B cell (primary cell): ENCODE measurements at regions not wholly inside any gene's neighbourhood (a gene's known extent, or its start where the extent isn't known, plus 50 kb on each side); places are given as distances from the start of the nearest gene placed in this dataset.

Source experiments
- EZH2 ChIP-seq: IDR thresholded peaks from 2 replicates; pipeline ENCODE4 v1.6.1; 2012; ENCODE audit warnings: borderline replicate concordance, low read depth, mild to moderate bottlenecking, moderate library complexity, low read length; ENCODE audit not compliant: insufficient read depth, poor library complexity, severe bottlenecking
- TF ChIP-seq, protein P1 (sequence below): fragments of 200-600 bp; IDR thresholded peaks from one replicate; pipeline ENCODE4 v1.8.0; 2022; ENCODE audit warnings: antibody characterized with exemption, mild to moderate bottlenecking

DNA sequence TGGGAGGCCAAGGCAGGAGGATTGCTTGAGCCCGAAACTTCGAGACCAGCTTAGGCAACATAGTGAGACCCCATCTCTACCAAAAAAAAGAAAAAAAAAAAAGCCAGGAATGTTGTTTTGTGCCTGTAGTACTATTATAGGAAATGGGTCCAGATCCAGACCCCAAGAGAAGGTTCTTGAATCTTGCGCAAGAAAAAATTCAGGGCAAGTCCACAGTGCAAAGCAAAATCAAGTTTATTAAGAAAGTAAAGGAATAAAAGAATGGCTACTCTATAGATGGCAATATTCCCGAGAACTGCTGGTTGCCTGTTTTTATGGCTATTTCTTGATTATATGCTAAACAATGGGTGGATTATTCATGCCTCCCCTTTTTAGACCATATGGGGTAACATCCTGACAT, 51.2 kb upstream of the RDX start:
- TF ChIP-seq, protein P1, sequence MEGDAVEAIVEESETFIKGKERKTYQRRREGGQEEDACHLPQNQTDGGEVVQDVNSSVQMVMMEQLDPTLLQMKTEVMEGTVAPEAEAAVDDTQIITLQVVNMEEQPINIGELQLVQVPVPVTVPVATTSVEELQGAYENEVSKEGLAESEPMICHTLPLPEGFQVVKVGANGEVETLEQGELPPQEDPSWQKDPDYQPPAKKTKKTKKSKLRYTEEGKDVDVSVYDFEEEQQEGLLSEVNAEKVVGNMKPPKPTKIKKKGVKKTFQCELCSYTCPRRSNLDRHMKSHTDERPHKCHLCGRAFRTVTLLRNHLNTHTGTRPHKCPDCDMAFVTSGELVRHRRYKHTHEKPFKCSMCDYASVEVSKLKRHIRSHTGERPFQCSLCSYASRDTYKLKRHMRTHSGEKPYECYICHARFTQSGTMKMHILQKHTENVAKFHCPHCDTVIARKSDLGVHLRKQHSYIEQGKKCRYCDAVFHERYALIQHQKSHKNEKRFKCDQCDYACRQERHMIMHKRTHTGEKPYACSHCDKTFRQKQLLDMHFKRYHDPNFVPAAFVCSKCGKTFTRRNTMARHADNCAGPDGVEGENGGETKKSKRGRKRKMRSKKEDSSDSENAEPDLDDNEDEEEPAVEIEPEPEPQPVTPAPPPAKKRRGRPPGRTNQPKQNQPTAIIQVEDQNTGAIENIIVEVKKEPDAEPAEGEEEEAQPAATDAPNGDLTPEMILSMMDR, result no peak
- no peak for TF ChIP-seq EZH2
